HepG2 (cell line): ENCODE measurements at regions not wholly inside any gene's neighbourhood (a gene's known extent, or its start where the extent isn't known, plus 50 kb on each side); places are given as distances from the start of the nearest gene placed in this dataset.

Source experiments
- CTCF ChIP-seq: sonication (generic); formaldehyde crosslinking; IDR thresholded peaks from 2 replicates; pipeline ENCODE4 v1.5.0; 2020; ENCODE audit warnings: mild to moderate bottlenecking, missing genetic modification reagents, moderate library complexity
- JUND ChIP-seq: sonication (generic); formaldehyde crosslinking; IDR thresholded peaks from 2 replicates; pipeline ENCODE4 v1.8.0; 2022; ENCODE audit warnings: mild to moderate bottlenecking, missing genetic modification reagents
- PITX1 ChIP-seq: sonication (generic); formaldehyde crosslinking; IDR thresholded peaks from 2 replicates; pipeline ENCODE4 v1.5.1; 2020; ENCODE audit warnings: mild to moderate bottlenecking, missing genetic modification reagents
- YY1 ChIP-seq: IDR thresholded peaks from 2 replicates; pipeline ENCODE4 v1.6.1; 2011; ENCODE audit warnings: low read length, low read depth, moderate library complexity, mild to moderate bottlenecking; ENCODE audit not compliant: insufficient read depth, insufficient replicate concordance
- ZFP37 ChIP-seq: sonication (generic); formaldehyde crosslinking; IDR thresholded peaks from 2 replicates; pipeline ENCODE4 v1.4.0; 2020; ENCODE audit warnings: missing genetic modification reagents, borderline replicate concordance

- no peak for TF ChIP-seq ZFP37
- no peak for TF ChIP-seq YY1
- TF ChIP-seq JUND (CRISPR knock-in tag) = no peak
- no peak for TF ChIP-seq PITX1 (CRISPR knock-in tag)
- no peak for TF ChIP-seq CTCF (CRISPR knock-in tag)
Observed at GRCh38 chr18:27541293-27541692, 356.2 kb upstream of the CHST9 start.
